Umbilical cord (tissue), 1 donor: ENCODE measurements at regions not wholly inside any gene's neighbourhood (a gene's known extent, or its start where the extent isn't known, plus 50 kb on each side); places are given as distances from the start of the nearest gene placed in this dataset.
"Not testable (repeated sequence)": the region's sequence is repeated elsewhere in the genome, so short reads cannot be mapped to it uniquely, and the experiment has no call there.

Experiments
- DNase-seq: peaks from one replicate; pipeline ENCODE4 v3.0.0-alpha.2; 2015; ENCODE audit warnings: low spot score

GRCh38 chr14:82676403-82676802 is 1142.8 kb upstream of the SEL1L start:
- no peak for DNase-seq

GRCh38 chr14:82689948-82690347 is 1156.3 kb upstream of the SEL1L start:
- DNase-seq = no peak

- not testable (repeated sequence) for DNase-seq
Observed at GRCh38 chr14:82691191-82691590, 1157.5 kb upstream of the SEL1L start.

- no peak for DNase-seq
Observed at GRCh38 chr14:82694820-82695219, 1161.2 kb upstream of the SEL1L start.

GRCh38 chr14:82704218-82704617 is 1170.6 kb upstream of the SEL1L start:
- DNase-seq = no peak

GRCh38 chr14:82710267-82710841 is 1176.7 kb upstream of the SEL1L start:
- DNase-seq = peak; percentile 64

- DNase-seq = peak; percentile 8
Observed at GRCh38 chr14:82719617-82720016, 1186.0 kb upstream of the SEL1L start.

GRCh38 chr14:82720431-82720830 is 1186.8 kb upstream of the SEL1L start:
- DNase-seq = no peak

GRCh38 chr14:82720946-82721345 is 1187.3 kb upstream of the SEL1L start:
- DNase-seq = peak; percentile 64

GRCh38 chr14:82724316-82724715 is 1190.7 kb upstream of the SEL1L start:
- DNase-seq = no peak

- DNase-seq = peak; percentile 71
Observed at GRCh38 chr14:82725213-82725612, 1191.6 kb upstream of the SEL1L start.

- DNase-seq = no peak
Observed at GRCh38 chr14:82731526-82731925, 1197.9 kb upstream of the SEL1L start.

- DNase-seq = no peak
Observed at GRCh38 chr14:82740547-82740946, 1206.9 kb upstream of the SEL1L start.

GRCh38 chr14:82755476-82755875 is 1221.8 kb upstream of the SEL1L start:
- DNase-seq = no peak

GRCh38 chr14:82755923-82756322 is 1222.3 kb upstream of the SEL1L start:
- no peak for DNase-seq

GRCh38 chr14:82757776-82758175 is 1224.1 kb upstream of the SEL1L start:
- DNase-seq = no peak

GRCh38 chr14:82759656-82760055 is 1226.0 kb upstream of the SEL1L start:
- no peak for DNase-seq

- no peak for DNase-seq
Observed at GRCh38 chr14:82766123-82766522, 1232.5 kb upstream of the SEL1L start.

GRCh38 chr14:82766996-82767395 is 1233.3 kb upstream of the SEL1L start:
- no peak for DNase-seq

- no peak for DNase-seq
Observed at GRCh38 chr14:82776958-82777357, 1243.3 kb upstream of the SEL1L start.

- DNase-seq = no peak
Observed at GRCh38 chr14:82778008-82778590, 1244.4 kb upstream of the SEL1L start.

- DNase-seq = no peak
Observed at GRCh38 chr14:82778601-82779000, 1244.9 kb upstream of the SEL1L start.

GRCh38 chr14:82779301-82779700 is 1245.6 kb upstream of the SEL1L start:
- DNase-seq = no peak
